NCI-H1436 (cell line): ENCODE measurements at regions not wholly inside any gene's neighbourhood (a gene's known extent, or its start where the extent isn't known, plus 50 kb on each side); places are given as distances from the start of the nearest gene placed in this dataset.
A peak's percentile ranks its signal among the peaks of the same experiment; 100 is the strongest.

ENCODE experiments used
- DNase-seq: peaks from one replicate; lab custom pipeline; 2025; lab: John Stamatoyannopoulos, UW

DNA sequence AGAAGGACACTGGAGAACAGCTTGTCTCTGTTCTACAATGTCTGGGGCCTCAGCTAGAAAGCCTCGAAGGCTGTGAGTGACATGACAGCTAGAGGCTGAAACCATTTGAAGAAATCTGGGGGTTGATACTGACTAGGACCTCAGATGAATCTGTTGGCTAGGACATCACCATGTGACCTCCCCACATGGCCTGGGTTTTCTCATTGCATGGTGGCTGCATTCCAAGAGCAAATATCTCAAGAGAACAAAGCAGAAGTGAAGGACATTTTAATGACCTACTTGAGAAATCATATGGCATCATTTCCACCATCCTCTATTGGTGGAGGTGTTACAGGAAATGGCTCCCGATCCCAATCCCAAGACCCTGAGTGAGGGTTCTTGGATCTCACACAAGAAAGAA is 450.6 kb upstream of the AUTS2 start:
- no peak for DNase-seq

DNA sequence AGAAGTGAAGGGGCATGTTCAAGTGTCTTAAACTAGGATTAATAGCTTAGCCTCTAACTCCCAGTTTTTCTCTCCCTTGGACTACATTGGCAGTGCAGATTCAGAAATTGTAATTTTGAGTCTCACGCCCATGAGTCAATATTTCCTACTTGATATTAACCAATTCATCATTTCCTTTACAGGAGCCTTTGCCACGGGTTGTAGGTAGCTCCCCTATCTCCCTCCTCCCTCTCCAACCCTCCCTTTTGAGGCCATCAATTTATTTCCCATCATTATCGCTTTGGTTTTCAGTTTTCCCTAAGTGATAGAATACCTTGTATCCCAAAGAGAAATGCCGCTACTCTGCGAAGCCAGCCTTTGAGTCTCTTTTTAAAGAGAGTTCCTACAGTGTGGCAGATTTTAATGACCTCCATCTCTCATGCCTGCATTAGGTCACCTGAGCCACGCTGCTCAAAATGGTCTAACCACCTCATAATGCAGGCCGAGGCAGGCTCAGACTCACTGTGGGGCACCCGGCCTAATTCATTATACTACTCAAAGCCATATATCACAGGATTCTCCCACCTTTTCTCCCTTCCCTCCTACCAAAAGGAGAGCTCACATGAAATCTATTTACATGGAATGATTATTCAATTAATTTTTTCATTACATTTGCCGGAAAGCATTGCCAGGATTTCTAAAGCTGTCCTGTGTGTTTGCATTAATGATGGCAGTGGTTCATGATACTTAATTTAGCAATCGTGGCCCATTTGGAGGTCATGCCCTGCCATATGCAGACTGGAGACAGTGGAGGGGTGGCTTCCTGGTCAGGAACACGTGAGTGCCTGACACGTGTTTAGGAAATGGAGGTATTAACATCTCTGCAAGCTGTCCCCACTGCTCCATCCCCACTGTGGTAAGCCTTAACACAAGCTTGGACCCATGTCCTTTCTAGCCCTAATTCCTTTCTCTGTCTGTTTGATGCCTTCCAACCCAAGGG is 448.2 kb upstream of the AUTS2 start:
- DNase-seq: no peak

DNA sequence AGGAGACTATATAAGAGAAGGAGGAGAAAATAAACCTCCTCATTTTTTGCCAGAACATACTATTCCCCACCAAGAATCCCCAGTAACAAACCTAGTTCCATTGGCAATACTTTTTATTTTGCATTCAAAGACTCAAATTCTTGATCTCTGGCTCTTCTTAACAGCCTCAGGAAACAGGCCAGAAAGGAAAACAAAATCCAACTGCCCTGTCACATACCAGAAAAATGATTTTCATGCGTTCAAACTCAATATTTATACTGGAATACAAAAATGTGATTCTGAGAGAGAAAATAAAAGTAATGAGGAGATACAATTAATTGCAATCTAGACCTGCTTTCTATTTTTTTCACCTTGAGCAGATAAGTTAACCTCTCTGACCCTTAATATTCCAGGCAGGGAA is 435.9 kb upstream of the AUTS2 start:
- DNase-seq: no peak

DNA sequence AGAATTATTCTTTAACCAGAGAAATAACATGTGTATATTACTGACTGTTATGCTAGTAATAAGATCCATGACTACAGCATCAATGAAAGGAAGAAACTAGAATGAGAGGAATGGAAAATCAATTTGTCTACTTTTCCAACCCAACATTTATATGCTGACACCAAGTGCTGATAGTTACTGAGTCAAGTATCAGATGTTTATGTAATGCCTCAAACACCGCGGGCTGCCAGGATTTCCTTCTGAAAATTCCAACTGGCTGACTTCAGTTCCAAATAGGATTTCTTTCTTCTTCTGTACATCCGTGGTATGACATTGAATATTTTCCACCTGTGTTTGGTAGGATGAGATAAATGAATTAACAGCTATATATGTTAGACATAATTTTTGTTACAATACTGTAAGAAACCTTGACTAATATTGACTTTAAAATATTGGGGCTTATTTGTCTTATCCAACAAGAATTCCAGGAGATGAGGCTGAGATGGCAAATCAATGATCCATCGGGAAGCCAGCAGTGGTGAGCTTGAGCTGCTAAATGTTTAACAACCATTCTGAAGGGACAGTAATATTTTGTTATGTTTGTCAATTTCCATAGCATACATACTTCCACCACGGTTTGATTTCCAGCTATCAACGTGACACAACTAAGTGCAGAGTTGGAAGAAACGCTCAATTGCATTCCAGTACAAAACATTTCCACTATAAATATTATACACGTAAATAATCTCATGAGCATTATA is 435.2 kb upstream of the AUTS2 start:
- no peak for DNase-seq

DNA sequence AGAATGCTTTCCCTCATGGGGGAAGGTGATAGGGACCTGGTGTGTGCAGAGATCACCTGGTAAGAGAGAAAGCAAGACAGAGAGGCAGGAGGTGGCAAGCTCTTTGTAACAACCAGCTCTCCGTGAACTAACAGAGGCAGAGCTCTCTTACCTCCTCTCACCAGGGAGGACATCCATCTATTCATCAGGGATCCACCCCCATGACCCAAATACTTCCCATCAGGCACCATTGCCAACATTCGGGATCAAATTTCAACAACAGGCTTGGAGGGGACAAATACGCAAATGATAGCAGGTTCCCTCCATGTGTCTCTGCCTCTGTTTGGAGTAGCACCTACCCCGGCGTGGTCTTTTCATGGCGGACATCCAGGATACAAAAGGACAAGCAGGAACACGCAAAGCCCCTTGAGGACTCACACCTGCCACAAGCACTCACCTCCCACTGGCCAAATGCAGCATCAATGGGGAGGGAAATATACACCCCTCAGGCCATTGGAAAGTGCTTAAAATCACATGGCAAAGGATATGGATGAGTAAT is 431.2 kb upstream of the AUTS2 start:
- peak; percentile 7 for DNase-seq

DNA sequence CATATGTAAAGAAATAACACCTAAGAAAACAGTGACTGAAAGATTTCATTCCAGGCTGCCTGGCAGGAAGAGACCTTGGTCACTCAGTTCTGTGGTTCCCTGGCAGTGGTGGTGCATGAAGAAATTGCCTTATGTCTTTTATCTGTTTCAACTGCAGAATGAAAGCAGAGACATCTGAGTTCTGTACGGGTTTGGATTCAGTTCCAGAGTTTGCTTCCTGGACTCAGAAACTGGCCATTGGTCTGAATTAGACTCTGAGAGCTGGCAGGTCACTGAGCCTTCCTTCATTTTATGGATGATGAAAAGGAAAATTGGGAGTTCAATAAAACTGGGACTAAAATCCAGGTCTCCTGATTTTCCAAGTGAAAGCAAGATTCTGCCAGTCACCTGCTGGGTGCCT is 428.9 kb upstream of the AUTS2 start:
- no peak for DNase-seq

DNA sequence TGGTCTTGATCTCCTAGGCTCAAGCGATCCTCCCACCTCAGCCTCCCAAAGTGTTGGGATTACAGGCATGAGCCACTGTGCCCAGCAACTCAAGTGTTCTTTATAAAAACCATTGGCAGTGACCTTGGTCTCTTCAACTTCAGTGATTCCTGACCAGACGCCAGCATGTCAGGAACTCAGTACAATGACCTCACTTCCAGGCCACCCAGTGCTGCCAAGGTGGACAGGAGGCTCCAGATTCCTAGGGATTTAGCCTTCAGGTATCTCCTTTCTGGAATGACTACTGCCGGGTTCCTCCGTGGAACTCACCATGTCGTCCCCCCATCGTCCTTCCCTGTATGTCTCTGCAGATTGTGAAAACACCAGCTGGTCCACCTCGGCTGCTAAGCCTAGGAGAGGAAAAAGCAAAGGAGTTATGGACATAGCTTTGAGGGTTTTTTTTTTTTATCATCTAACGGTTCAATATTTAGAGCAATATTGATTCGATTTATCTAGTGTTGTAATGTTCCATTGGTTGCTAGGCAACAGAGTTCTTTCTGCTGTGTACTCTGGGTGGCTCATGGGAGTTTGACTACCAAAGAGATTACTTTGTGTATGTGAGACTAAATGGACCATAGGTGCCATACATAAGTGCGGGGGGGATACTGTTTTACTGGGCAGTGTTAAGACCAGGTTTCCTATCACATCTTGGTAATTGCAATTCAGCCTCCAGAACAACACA is 425.8 kb upstream of the AUTS2 start:
- DNase-seq: no peak

DNA sequence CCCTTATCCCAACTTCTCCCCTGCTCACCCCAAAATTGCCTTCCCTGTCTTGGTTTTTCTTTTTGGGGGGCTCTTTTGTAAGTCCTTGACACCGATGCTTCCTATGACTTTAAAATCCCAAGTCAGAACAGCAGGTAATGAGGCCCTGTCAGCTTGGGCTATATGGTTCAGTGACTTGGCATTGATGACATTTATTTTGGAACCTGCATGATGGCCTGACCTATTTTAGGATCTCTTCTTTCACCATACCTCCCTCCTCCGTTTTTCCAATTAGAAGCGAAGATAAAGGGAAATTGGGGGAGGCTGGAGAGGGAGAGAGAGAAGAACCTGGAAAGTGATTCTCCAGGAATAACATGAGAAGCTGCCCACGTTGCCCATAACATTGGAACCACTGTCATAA is 424.9 kb upstream of the AUTS2 start:
- DNase-seq: no peak

DNA sequence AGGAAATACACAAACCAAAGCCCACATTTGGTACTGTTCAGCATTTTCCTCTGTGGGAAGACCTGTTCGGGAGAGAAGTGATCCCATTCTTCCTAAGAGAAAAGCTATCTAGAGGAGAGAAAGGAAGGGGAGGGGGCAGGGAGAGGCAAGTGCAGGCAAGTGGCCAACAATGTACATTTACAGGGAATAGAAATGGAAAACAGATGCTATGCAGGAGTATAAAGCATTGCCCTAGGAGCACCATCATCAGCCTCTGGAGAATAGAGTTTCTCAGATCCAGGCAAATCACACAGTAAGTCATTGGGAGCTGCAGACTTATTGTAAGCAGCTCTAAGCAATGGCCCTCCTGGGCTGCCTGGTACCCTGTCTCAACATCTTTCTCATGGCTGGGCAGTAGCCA is 424.4 kb upstream of the AUTS2 start:
- DNase-seq: no peak

DNA sequence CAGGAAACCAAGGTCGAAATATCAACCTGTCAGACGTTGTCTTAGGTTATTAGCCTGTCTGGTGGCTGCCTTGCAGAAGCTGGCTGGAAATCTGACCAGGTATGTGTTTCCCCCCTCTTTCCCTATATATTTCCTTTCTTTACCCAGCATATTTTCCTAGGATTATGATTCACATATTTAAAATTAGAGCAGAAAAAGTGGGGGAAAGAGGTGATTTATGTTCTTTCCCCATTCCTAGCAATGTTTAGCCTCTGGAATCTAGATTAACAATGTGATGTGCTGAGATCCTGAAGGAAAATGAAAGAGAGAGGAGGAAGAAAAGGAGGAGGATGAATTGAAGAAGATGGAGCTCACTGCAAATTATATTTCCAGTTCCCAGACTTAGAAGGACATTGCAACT is 421.4 kb upstream of the AUTS2 start:
- DNase-seq: no peak

DNA sequence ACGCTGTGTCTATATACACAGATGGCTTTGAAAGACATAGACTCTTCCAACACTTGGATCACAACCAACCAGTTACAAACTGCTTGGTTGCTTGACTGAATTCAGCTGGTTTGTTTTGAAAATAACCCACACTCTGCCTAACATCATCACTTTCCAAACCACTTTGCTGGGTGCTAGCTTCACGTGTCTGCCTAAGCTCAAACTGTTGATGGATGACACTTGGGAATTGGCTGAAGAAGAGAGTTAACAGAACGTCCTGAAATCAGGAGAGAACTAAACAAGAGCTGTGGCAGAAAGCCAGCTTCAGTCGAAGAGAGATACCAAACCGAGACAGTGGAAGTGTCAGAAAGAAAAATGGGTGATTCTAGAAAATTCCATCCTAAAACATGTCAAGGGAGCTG is 420.8 kb upstream of the AUTS2 start:
- no peak for DNase-seq

DNA sequence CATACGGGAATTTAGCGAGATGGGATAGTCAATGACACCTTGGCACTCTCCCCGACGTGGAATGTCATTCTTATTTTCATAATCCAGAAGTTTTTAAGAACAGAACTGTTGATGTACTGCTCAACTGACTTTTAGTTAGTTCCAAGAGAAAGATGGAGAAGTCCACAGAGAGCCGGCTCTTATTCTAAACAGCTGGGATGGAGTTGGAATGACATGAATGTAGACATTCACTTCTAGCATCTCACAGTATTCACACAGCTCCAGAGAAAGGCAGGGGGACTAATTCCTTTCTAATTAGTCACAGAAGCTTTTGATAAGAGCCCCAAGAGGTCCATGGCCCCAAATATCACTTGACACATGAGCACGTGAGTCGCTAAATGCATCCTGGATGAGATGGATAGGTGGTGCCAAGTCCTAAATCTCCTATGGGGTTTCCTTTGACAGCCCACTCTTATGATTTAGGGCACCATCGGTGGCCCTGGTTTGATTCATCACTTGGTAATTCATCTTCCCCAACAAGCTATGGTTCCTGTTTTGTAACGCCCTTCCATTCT is 420.3 kb upstream of the AUTS2 start:
- no peak for DNase-seq

DNA sequence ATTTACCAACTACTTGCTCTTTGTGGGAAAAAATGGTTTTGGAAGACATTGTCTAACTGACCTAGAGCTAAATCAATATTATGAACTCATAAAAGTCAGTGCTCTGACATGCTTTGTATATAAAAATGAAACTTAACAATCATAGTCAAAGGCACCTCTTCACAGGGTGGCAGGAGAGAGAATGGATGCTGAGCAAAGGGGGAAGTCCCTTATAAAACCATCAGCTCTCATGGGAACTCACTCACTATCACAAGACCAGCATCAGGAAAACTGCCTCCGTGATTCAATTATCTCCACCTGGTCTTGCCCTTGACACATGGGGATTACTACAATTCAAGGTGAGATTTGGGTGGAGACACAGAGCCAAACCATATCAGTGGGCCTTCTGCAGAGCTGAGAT is 417.6 kb upstream of the AUTS2 start:
- DNase-seq: no peak

DNA sequence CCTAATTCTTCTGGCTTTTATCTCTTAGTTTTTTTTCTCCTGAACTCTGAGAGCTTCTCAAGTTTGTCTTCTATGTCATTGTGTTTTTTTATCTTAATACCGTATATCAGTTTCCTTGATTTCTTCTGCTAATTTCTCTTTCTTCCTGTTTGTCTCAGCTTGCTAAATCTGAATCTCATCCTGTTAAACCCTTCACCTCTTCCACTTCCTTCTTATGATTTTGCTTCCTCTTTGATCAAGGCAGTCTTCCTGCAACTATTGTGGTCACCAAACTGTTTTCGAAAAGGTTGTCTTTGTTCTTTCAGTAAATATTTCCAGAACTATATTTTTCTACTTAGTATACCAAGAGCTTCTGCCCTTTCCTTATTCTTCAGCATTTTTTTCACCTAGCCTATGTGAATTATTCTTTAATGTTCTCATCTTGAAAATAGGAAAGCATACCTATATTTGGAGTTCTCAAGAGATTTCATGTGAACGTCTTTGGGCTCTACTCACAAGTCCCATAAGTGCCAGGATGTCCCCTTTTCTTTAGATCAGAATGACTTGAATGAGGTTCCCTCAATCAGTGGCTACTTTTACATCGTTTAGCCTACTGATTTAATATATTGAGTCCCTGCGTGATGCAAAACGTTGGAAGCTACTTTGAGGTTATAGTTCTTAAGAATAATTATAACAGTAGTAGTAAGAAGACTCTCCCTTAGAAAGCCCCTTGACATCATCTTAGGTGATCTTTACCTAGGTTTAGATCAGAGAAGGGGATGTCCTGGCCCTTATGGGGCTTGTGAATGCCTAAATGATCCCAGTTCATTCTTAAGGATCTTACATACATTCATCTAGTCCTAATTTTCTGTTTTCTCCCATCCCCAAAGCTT is 415.4 kb upstream of the AUTS2 start:
- no peak for DNase-seq

DNA sequence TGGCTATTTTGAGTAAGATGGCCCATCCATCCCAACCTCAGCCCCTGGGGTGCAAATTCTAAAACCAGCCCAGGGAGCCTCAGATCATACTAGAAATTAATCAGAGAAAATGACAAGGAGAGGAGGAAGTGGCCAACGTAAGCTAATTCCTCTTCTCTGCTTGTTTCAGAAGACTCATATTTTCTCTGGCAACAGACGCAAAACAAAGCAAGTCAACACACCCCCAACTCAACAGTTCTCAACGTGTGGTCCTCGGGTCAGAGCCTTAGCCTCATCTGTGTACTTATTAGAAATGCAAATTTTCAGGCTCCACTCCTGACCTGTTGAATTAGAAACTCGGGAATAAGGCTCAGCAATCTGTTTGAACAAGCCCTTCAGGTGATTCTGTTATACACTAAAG is 413.9 kb upstream of the AUTS2 start:
- no peak for DNase-seq

DNA sequence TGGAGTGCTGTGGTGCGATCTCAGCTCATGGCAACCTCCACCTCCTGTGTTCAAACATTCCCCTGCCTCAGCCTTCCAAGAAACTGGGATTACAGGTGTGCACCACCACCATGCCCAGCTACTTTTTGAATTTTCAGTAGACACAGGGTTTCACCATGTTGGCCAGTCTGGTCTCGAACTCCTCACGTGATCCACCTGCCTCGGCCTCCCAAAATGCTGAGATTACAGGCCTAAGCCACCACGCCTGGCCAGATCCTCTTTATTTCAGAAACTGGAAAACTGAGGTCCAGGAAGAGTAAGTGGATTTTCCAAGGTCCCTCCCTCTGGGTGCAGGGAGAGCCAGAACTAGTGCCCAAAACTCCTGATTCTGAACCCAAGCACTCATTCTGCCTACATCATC is 413.1 kb upstream of the AUTS2 start:
- no peak for DNase-seq

DNA sequence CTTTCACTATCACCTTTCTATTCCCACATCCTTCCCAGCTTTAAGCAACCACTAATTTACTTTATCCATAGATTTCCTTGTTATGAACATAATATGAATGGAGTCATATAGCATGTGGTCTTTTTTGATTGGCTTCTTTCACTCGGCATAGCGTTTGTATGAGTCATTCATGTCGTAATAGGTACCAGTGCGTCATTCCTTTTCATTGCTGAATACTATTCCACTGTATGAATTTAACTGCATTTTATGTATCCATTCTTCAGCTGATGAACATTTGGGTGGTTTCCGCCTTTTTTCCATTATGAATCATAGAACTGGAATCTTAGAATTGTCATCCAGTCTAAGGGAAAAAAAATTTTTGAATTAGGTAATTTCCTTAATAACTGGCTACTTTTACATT is 411.3 kb upstream of the AUTS2 start:
- DNase-seq: no peak

DNA sequence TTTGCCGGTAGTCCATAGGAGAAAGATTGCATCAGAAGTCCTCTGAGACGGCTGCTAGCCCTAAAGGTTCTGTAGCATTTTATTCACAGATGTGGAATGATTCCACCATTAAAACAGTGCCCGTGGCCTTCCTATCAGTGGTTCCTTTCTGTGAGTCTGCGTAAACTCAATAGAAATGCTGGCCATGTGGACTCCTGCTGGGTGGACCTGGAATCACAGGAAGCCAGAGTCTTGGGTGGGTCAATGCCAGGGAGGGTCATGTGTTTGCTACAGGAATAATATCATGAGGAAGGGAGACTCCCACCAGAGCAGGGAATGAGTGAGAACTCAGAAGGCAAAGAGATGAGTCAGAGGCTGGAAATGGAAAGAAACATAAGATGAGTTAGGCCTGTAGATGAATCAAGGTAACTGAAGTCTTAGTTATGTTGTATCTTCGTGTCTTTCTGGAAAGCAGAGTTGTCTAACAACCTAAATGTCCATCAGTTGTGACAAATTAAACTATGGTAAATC is 410.4 kb upstream of the AUTS2 start:
- no peak for DNase-seq

DNA sequence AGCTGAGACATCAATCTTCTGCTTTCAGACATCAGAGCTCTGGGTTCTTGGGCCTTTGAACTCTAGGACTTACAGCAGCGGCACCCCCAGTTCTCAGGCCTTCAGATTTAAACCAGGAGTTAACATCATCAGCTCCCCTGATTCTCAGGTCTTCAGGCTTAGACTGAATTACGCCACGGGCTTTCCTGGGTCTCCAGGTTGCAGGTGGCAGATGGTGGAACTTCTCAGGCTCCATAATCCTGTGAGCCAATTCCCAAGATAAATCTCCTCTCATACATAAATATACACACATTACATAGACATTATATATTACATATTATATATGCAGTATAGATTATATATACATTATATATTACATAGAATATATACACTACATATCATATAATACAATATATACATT is 408.9 kb upstream of the AUTS2 start:
- DNase-seq: no peak

DNA sequence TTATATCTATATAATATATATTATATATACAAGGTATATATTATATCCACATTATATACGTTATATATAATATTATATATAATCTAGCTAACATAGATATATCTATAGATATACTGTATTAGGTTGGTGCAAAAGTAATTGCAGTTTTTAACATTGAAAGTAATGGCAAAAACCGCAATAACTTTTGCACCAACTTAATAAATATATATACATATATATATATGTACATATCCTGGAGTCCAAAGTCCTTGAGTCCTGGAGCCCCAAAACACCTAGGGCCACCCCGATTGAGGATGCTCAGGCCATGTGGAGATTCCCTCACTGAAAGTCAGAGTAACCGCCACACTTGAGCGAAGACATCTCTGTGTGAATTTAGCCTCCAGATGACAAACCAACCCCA is 408.2 kb upstream of the AUTS2 start:
- DNase-seq: no peak

DNA sequence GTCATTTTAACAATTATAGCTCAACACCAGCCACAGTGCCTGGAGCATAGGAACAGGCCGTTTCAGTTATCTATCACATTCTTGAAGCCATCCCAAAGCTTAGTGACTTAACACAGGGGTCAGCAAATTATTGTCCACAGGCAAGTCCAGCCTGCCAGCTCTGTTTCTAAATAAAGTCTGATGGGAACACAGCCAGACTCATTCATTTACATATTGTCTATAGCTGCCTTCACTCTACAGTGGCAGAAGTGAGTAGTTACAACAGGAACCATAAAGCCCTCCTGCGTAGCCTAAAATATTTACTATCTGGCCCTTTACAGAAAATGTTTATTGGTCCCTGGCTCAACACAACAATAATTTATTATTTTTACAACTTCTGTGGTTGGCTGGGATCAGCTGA is 407.5 kb upstream of the AUTS2 start:
- no peak for DNase-seq
